Left cardiac atrium (tissue), 4 donors: ENCODE measurements at regions not wholly inside any gene's neighbourhood (a gene's known extent, or its start where the extent isn't known, plus 50 kb on each side); places are given as distances from the start of the nearest gene placed in this dataset.

Experiments used
- ATAC-seq, 2 donors: fragments of 200-7000 bp; cut with Tn5 transposase; one replicate each; pipeline ENCODE4 v1.9.1; 2020; ENCODE audit warnings: mild to moderate bottlenecking in 2 of 2, moderate library complexity in 2 of 2
- DNase-seq: peaks from one replicate; pipeline ENCODE4 v3.0.0-alpha.2; 2020
- intact Hi-C, 2 donors: fragments of 100-400 bp; cut with DNase I; formaldehyde crosslinking; loops; one replicate each; pipeline versions ENCODE4 v1.14.1 to v1.15.1; 2022 to 2023
- donor health status: DM: no; HTN: yes; CAD: no.
- donor health status: DM: no; HTN: yes; CAD: no; lungs with severe emphysema.
- donor health status: DM: yes; HTN: yes; CAD: no.
- donor health status: Dilated cardiomyopathy.

- intact Hi-C loops, result no loop called here
- ATAC-seq, result no peak
These were observed 1375.4 kb downstream of the NSUN3 start for GRCh38 chr3:95438274-95438673.

GRCh38 chr3:95442766-95443165 lies 1371.6 kb upstream of the EPHA6 start:
- DNase-seq, result no peak
- intact Hi-C loops, result no loop called here
- no peak for ATAC-seq

More at GRCh38 chr3:95438274-95438673, 1375.4 kb downstream of the NSUN3 start:
- no peak for DNase-seq

GRCh38 chr3:95449841-95450240 lies 1364.6 kb upstream of the EPHA6 start:
- ATAC-seq, result no peak
- DNase-seq, result no peak
- intact Hi-C loops, result no loop called here

- intact Hi-C loops, result no loop called here
- DNase-seq, result no peak
- ATAC-seq, result no peak
These were observed 1361.2 kb upstream of the EPHA6 start for GRCh38 chr3:95453242-95453641.

- DNase-seq (no peak), ATAC-seq (no peak)
- intact Hi-C loops, result no loop called here
These were observed 1357.6 kb upstream of the EPHA6 start for GRCh38 chr3:95456835-95457234.

- intact Hi-C loops, result no loop called here
- no peak for DNase-seq
- ATAC-seq, result no peak
These were observed 1354.7 kb upstream of the EPHA6 start for GRCh38 chr3:95459706-95460105.

GRCh38 chr3:95460274-95460673 lies 1354.1 kb upstream of the EPHA6 start:
- intact Hi-C loops, result no loop called here
- DNase-seq (no peak), ATAC-seq (peak; percentile 61 to 72)

- intact Hi-C loops, result no loop called here
- ATAC-seq (no peak), DNase-seq (no peak)
These were observed 1352.2 kb upstream of the EPHA6 start for GRCh38 chr3:95462161-95462560.

GRCh38 chr3:95464346-95464745 lies 1350.0 kb upstream of the EPHA6 start:
- intact Hi-C loops, result no loop called here
- DNase-seq (no peak), ATAC-seq (no peak)

- no peak for ATAC-seq
- no peak for DNase-seq
- intact Hi-C loops, result no loop called here
These were observed 1346.1 kb upstream of the EPHA6 start for GRCh38 chr3:95468331-95468730.

GRCh38 chr3:95474338-95474737 lies 1340.1 kb upstream of the EPHA6 start:
- intact Hi-C loops, result no loop called here
- ATAC-seq, result no peak
- DNase-seq, result no peak

GRCh38 chr3:95476534-95476933 lies 1337.9 kb upstream of the EPHA6 start:
- ATAC-seq (no peak), DNase-seq (no peak)
- intact Hi-C loops, result no loop called here

GRCh38 chr3:95506174-95506573 lies 1308.2 kb upstream of the EPHA6 start:
- no peak for ATAC-seq

GRCh38 chr3:95508124-95508523 lies 1306.3 kb upstream of the EPHA6 start:
- no peak for DNase-seq
- ATAC-seq, result no peak
- intact Hi-C loops, result no loop called here

More at GRCh38 chr3:95506174-95506573, 1308.2 kb upstream of the EPHA6 start:
- DNase-seq, result no peak
- intact Hi-C loops, result no loop called here

- intact Hi-C loops, result no loop called here
- DNase-seq (no peak), ATAC-seq (no peak)
These were observed 1302.6 kb upstream of the EPHA6 start for GRCh38 chr3:95511828-95512227.

- no peak for ATAC-seq
- no peak for DNase-seq
- intact Hi-C loops, result no loop called here
These were observed 1300.1 kb upstream of the EPHA6 start for GRCh38 chr3:95514260-95514659.

- no peak for DNase-seq
- no peak for ATAC-seq
- intact Hi-C loops, result no loop called here
These were observed 1293.0 kb upstream of the EPHA6 start for GRCh38 chr3:95521396-95521795.

GRCh38 chr3:95522449-95522848 lies 1291.9 kb upstream of the EPHA6 start:
- no peak for DNase-seq
- intact Hi-C loops, result no loop called here
- ATAC-seq, result no peak

- ATAC-seq (no peak), DNase-seq (no peak)
- intact Hi-C loops, result no loop called here
These were observed 1274.4 kb upstream of the EPHA6 start for GRCh38 chr3:95539950-95540483.

GRCh38 chr3:95565502-95565901 lies 1248.9 kb upstream of the EPHA6 start:
- ATAC-seq, result no peak
- intact Hi-C loops, result no loop called here
- no peak for DNase-seq

GRCh38 chr3:95567346-95567745 lies 1247.0 kb upstream of the EPHA6 start:
- DNase-seq, result no peak
- ATAC-seq, result no peak
- intact Hi-C loops, result no loop called here

- intact Hi-C loops, result no loop called here
- no peak for DNase-seq
- ATAC-seq, result no peak
These were observed 1227.6 kb upstream of the EPHA6 start for GRCh38 chr3:95586754-95587153.
